ENCODE measurements at regions not wholly inside any gene's neighbourhood (a gene's known extent, or its start where the extent isn't known, plus 50 kb on each side); places are given as distances from the start of the nearest gene placed in this dataset.

DNA sequence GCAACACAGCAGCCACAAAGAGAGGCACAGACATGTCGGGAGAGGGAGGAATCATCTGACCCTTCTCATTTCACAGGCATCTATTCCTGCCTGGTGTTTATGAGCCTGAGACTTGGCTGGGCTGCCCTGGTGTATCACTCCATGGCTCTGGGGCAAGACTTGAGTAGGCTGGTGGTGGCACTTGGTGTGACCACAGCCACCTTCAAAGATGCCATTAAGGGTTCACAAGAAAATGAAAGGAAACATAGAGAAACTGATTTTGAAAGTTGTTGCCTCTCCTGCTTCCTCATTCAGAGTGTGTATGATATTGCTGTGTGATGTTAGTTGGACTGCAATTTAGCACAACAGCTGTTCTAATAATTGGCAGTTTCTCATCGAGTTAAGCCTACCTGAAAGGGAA, 298.8 kb downstream of the FAM72C start:
- TF ChIP-seq, protein P1, sequence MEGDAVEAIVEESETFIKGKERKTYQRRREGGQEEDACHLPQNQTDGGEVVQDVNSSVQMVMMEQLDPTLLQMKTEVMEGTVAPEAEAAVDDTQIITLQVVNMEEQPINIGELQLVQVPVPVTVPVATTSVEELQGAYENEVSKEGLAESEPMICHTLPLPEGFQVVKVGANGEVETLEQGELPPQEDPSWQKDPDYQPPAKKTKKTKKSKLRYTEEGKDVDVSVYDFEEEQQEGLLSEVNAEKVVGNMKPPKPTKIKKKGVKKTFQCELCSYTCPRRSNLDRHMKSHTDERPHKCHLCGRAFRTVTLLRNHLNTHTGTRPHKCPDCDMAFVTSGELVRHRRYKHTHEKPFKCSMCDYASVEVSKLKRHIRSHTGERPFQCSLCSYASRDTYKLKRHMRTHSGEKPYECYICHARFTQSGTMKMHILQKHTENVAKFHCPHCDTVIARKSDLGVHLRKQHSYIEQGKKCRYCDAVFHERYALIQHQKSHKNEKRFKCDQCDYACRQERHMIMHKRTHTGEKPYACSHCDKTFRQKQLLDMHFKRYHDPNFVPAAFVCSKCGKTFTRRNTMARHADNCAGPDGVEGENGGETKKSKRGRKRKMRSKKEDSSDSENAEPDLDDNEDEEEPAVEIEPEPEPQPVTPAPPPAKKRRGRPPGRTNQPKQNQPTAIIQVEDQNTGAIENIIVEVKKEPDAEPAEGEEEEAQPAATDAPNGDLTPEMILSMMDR (conservative IDR thresholded peaks at IDR 0.05; ENCODE audit: low read length), result no peak
- TF ChIP-seq EZH2phosphoT487 (IDR thresholded peaks at IDR 0.05; ENCODE audit: borderline replicate concordance), result no peak

Measured in Loucy (cell line).